Sigmoid colon (tissue), 6 donors: ENCODE measurements at regions not wholly inside any gene's neighbourhood (a gene's known extent, or its start where the extent isn't known, plus 50 kb on each side); places are given as distances from the start of the nearest gene placed in this dataset.

Experiments used
- DNase-seq: peaks from one replicate; pipeline ENCODE4 v3.0.0-alpha.2; 2019
- H3K27ac ChIP-seq, 4 donors: fragments of 200-600 bp; sonication (generic); one replicate each; pipeline ENCODE4 v1.5.1; 2016 to 2019; ENCODE audit warnings: mild to moderate bottlenecking in 1 of 4
- H3K27me3 ChIP-seq, 3 donors: fragments of 200-600 bp; sonication (generic); one replicate each; pipeline ENCODE4 v1.5.1; 2019; ENCODE audit warnings: mild to moderate bottlenecking in 1 of 3
- H3K36me3 ChIP-seq, 4 donors: fragments of 200-600 bp; sonication (generic); one replicate each; pipeline ENCODE4 v1.5.1; 2016 to 2019
- H3K4me1 ChIP-seq, 4 donors: fragments of 200-600 bp; sonication (generic); one replicate each; pipeline ENCODE4 v1.5.1; 2017 to 2019
- H3K4me3 ChIP-seq, 4 donors: fragments of 200-600 bp; sonication (generic); one replicate each; pipeline ENCODE4 v1.5.1; 2017 to 2019; ENCODE audit warnings: mild to moderate bottlenecking in 2 of 4, moderate library complexity in 1 of 4
- H3K9me3 ChIP-seq, 4 donors: fragments of 200-600 bp in 3 of 4; sonication (generic) in 3 of 4; one replicate each; pipeline versions ENCODE4 v1.5.1 to v1.6.1; 2013 to 2019
- CTCF ChIP-seq, 4 experiments: fragments of 450-650 bp in 3 of 4; fragments of 200-600 bp in 1 of 4; IDR thresholded peaks; one replicate each; pipeline ENCODE4 v1.5.1; 2016 to 2019; ENCODE audit warnings: antibody characterized with exemption in 4 of 4, mild to moderate bottlenecking in 3 of 4, moderate library complexity in 2 of 4
- EP300 ChIP-seq, 4 donors: sonication (generic); formaldehyde crosslinking; IDR thresholded peaks; one replicate each; pipeline ENCODE4 v1.6.1; 2017; ENCODE audit warnings: antibody characterized with exemption in 4 of 4
- POLR2A ChIP-seq, 2 donors: fragments of 450-650 bp; IDR thresholded peaks; one replicate each; pipeline ENCODE4 v1.6.1; 2016; ENCODE audit warnings: antibody characterized with exemption in 2 of 2, mild to moderate bottlenecking in 2 of 2, moderate library complexity in 2 of 2
- POLR2AphosphoS5 ChIP-seq, 4 donors: sonication (generic); formaldehyde crosslinking; IDR thresholded peaks; one replicate each; pipeline ENCODE4 v1.6.1; 2017; ENCODE audit warnings: antibody characterized with exemption in 4 of 4
- WGBS, 2 donors: extraction: QIAGEN DNeasy Blood & Tissue Kit; methylation state at CpG; one replicate each; pipeline ENCODE4 v1.1.7; 2013; 5-methylcytosine and 5-hydroxymethylcytosine counted together
- intact Hi-C: fragments of 100-400 bp; cut with DNase I; formaldehyde crosslinking; loops from one replicate; pipeline ENCODE4 v1.15.1; 2023
- donor health status: healthy with polysubstance abuse.
- donor health status: healthy.

DNA sequence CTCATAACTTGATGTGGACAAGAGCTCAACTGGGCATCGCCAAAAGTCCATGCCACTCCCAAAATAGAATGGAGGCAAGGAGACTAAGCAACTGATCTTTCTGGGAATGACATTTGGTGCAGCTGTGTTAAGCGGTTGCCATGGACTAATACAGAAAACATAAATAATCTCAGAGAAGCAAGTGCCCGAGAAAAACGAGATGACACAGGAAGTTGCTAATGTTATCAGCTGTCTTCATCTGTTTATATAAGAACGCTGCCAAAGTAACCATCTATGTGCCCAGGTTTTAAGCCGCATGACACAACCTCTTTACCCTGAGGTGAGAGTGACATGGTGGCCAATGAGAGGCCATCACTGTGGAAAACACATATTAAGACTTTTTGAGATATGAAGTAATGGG is 54.9 kb upstream of the SACS start:
- Histone ChIP-seq H3K36me3 (no peaks in the 10 kb centered on the region), H3K27ac (peak overlapping the region in 1 of 4 donors; percentile 64), H3K27me3 (no peaks in the 10 kb centered on the region), H3K4me1 (peaks cover 0 to 5% (median 0%) of the 10 kb centered on the region in 4 donors), H3K9me3 (no peaks in the 10 kb centered on the region), H3K4me3 (no peak overlapping the region)
- WGBS, 2 donors: 53 to 55% methylated on average over 6 of the region's 6 CpGs
- DNase-seq: no peak
- intact Hi-C loops: no loop called here
- no peak for TF ChIP-seq CTCF (IDR thresholded peaks at IDR 0.05)
- no peak for TF ChIP-seq POLR2AphosphoS5 (IDR thresholded peaks at IDR 0.05)
- no peak for TF ChIP-seq POLR2A (IDR thresholded peaks at IDR 0.05)
- TF ChIP-seq EP300 (IDR thresholded peaks at IDR 0.05): no peak

- intact Hi-C loops: no loop called here
Observed at GRCh38 chr13:23496255-23496654, 62.8 kb upstream of the SACS start.

DNA sequence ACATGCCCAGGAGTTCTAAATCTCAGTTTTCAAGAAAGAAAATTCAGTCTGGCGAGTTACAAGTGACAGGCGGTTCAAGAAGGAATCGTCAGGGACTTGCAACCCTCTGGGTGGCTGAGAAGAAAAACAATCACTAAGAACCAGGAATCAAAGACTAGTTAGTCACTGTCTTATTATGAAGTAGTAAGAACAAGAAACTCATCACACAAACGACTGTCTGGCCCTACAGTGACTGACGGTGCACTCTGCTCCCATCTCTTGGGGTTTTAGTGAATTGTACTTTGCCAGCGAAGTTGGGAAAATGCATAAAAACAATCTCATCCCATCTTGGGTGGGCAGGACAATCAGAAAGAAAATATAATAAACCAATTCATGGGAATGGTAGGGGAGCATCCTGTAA is 63.7 kb upstream of the SACS start:
- DNase-seq: no peak
- 78 to 88% methylated on average over 6 of the region's 6 CpGs for WGBS, 2 donors
- TF ChIP-seq CTCF (IDR thresholded peaks at IDR 0.05) (no peak), EP300 (IDR thresholded peaks at IDR 0.05) (no peak), POLR2AphosphoS5 (IDR thresholded peaks at IDR 0.05) (no peak), POLR2A (IDR thresholded peaks at IDR 0.05) (no peak)
- H3K4me3 ChIP-seq: no peak overlapping the region
- H3K4me1 ChIP-seq: peaks cover 0 to 11% (median 4%) of the 10 kb centered on the region in 4 donors
- no peaks in the 10 kb centered on the region for H3K27me3 ChIP-seq
- H3K36me3 ChIP-seq: no peaks in the 10 kb centered on the region
- intact Hi-C loops: no loop called here
- H3K9me3 ChIP-seq: no peaks in the 10 kb centered on the region
- no peak overlapping the region for H3K27ac ChIP-seq

More at GRCh38 chr13:23496255-23496654, 62.8 kb upstream of the SACS start:
- Histone ChIP-seq H3K27me3 (no peaks in the 10 kb centered on the region), H3K9me3 (no peaks in the 10 kb centered on the region), H3K4me3 (no peak overlapping the region), H3K36me3 (no peaks in the 10 kb centered on the region), H3K27ac (no peak overlapping the region), H3K4me1 (peaks cover 0 to 10% (median 4%) of the 10 kb centered on the region in 4 donors)
- WGBS, 2 donors: 91 to 94% methylated on average over 2 of the region's 2 CpGs
- no peak for TF ChIP-seq EP300 (IDR thresholded peaks at IDR 0.05)
- DNase-seq: no peak

DNA sequence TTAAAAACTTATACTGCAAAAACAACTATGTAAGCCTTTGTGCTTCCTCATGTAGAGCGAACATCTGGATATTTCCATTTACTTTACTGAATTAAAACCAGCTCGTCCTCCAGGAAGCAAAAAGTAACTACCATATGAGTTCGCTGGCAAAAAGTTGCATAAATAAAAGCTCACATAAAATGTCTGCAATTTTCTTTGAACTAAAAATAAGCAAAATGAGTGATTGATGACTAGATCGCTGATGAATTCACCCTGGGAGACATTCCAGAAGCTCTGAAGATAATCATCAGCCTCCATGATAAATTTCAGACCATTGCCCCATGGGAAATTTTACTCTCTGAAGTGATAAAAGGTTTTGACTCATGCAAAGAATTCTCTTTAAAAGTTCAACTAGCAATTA is 67.3 kb upstream of the SACS start:
- intact Hi-C loops: no loop called here
- Histone ChIP-seq H3K27ac (peak overlapping the region in 1 of 4 donors; percentile 3), H3K9me3 (no peaks in the 10 kb centered on the region), H3K4me1 (peaks cover 0 to 26% (median 15%) of the 10 kb centered on the region in 4 donors), H3K4me3 (no peak overlapping the region), H3K27me3 (no peaks in the 10 kb centered on the region), H3K36me3 (no peaks in the 10 kb centered on the region)
- DNase-seq: no peak
- 71 to 76% methylated on average over 4 of the region's 4 CpGs for WGBS, 2 donors
- TF ChIP-seq CTCF (IDR thresholded peaks at IDR 0.05) (no peak), EP300 (IDR thresholded peaks at IDR 0.05) (no peak), POLR2A (IDR thresholded peaks at IDR 0.05) (no peak), POLR2AphosphoS5 (IDR thresholded peaks at IDR 0.05) (no peak)

GRCh38 chr13:23504180-23504579 is 66.0 kb upstream of the TNFRSF19 start:
- peak overlapping the region in 1 of 4 donors; percentile 25 for H3K27ac ChIP-seq
- intact Hi-C loops: no loop called here
- peaks cover 0 to 26% (median 15%) of the 10 kb centered on the region in 4 donors for H3K4me1 ChIP-seq
- DNase-seq: no peak
- H3K9me3 ChIP-seq: no peaks in the 10 kb centered on the region
- H3K27me3 ChIP-seq: no peaks in the 10 kb centered on the region
- H3K4me3 ChIP-seq: no peak overlapping the region
- TF ChIP-seq CTCF (IDR thresholded peaks at IDR 0.05): no peak
- TF ChIP-seq POLR2AphosphoS5 (IDR thresholded peaks at IDR 0.05): no peak
- no peak for TF ChIP-seq EP300 (IDR thresholded peaks at IDR 0.05)
- no peak for TF ChIP-seq POLR2A (IDR thresholded peaks at IDR 0.05)
- 85 to 89% methylated on average over 5 of the region's 5 CpGs for WGBS, 2 donors
- no peaks in the 10 kb centered on the region for H3K36me3 ChIP-seq
